SK-N-SH (cell line): ENCODE measurements at regions not wholly inside any gene's neighbourhood (a gene's known extent, or its start where the extent isn't known, plus 50 kb on each side); places are given as distances from the start of the nearest gene placed in this dataset.

Source experiments
- CTCF ChIP-seq: fragments of 200-600 bp; sonication (generic); IDR thresholded peaks from 2 replicates; pipeline ENCODE4 v1.6.1; 2017; ENCODE audit warnings: antibody characterized with exemption, mild to moderate bottlenecking, moderate library complexity
- EP300 ChIP-seq, 2 experiments: IDR thresholded peaks; 2 replicates each; pipeline versions ENCODE4 v1.4.0 to v1.6.1; 2012; ENCODE audit warnings: borderline replicate concordance in 1 of 2, low read depth in 1 of 2, low read length in 1 of 2
- GABPA ChIP-seq: IDR thresholded peaks from 2 replicates; pipeline ENCODE4 v1.4.0; 2012; ENCODE audit warnings: low read depth, mild to moderate bottlenecking
- MAX ChIP-seq: IDR thresholded peaks from 2 replicates; pipeline ENCODE4 v1.4.0; 2012; ENCODE audit warnings: low read depth
- POLR2AphosphoS5 ChIP-seq: IDR thresholded peaks from 2 replicates; pipeline ENCODE4 v1.6.1; 2012; ENCODE audit warnings: low read depth, low read length
- TAF1 ChIP-seq: IDR thresholded peaks from 2 replicates; pipeline ENCODE4 v1.6.1; 2012; ENCODE audit warnings: low read depth, mild to moderate bottlenecking, low read length, moderate library complexity, borderline replicate concordance
- USF2 ChIP-seq: fragments of 150-350 bp; IDR thresholded peaks from 2 replicates; pipeline ENCODE4 v1.6.1; 2017; ENCODE audit warnings: antibody characterized with exemption, low read length, low read depth, borderline replicate concordance

GRCh38 chr5:2657151-2657550 lies 94.3 kb downstream of the IRX2 start:
- TF ChIP-seq MAX (no peak), GABPA (no peak), CTCF (no peak), EP300 (IDR thresholded peaks at IDR 0.05; ENCODE audit: borderline replicate concordance in 1 of 2, low read depth in 1 of 2, low read length in 1 of 2) (no peak), USF2 (no peak), TAF1 (no peak), POLR2AphosphoS5 (no peak)
